ENCODE measurements at regions not wholly inside any gene's neighbourhood (a gene's known extent, or its start where the extent isn't known, plus 50 kb on each side); places are given as distances from the start of the nearest gene placed in this dataset.

GRCh38 chr2:120885749-120886148 is 150.1 kb downstream of the GLI2 start:
- no peak overlapping the region for H3K4me3 Mint-ChIP-seq
- H3K36me3 Mint-ChIP-seq: no peaks in the 10 kb centered on the region
- peaks cover 2% of the 10 kb centered on the region for H3K27me3 Mint-ChIP-seq
- H3K27ac Mint-ChIP-seq: no peak overlapping the region
- H3K4me1 Mint-ChIP-seq: no peaks in the 10 kb centered on the region
- H3K9me3 Mint-ChIP-seq: no peaks in the 10 kb centered on the region

- no peak overlapping the region for H3K4me3 Mint-ChIP-seq
- no peaks in the 10 kb centered on the region for H3K9me3 Mint-ChIP-seq
- peaks cover 2% of the 10 kb centered on the region for H3K27me3 Mint-ChIP-seq
- H3K4me1 Mint-ChIP-seq: no peaks in the 10 kb centered on the region
- H3K36me3 Mint-ChIP-seq: no peaks in the 10 kb centered on the region
- no peak overlapping the region for H3K27ac Mint-ChIP-seq
Observed at GRCh38 chr2:120886534-120887319, 151.1 kb downstream of the GLI2 start.

- Mint-ChIP-seq H3K4me1 (no peaks in the 10 kb centered on the region), H3K4me3 (no peak overlapping the region), H3K27me3 (peaks cover 2% of the 10 kb centered on the region), H3K9me3 (no peaks in the 10 kb centered on the region), H3K36me3 (no peaks in the 10 kb centered on the region), H3K27ac (no peak overlapping the region)
Observed at GRCh38 chr2:120887320-120887697, 151.6 kb downstream of the GLI2 start.

GRCh38 chr2:120887741-120888231 is 152.1 kb downstream of the GLI2 start:
- peaks cover 2% of the 10 kb centered on the region for H3K27me3 Mint-ChIP-seq
- H3K27ac Mint-ChIP-seq: no peak overlapping the region
- no peak overlapping the region for H3K4me3 Mint-ChIP-seq
- no peaks in the 10 kb centered on the region for H3K9me3 Mint-ChIP-seq
- H3K4me1 Mint-ChIP-seq: no peaks in the 10 kb centered on the region
- no peaks in the 10 kb centered on the region for H3K36me3 Mint-ChIP-seq

GRCh38 chr2:120888851-120889250 is 153.2 kb downstream of the GLI2 start:
- no peaks in the 10 kb centered on the region for H3K4me1 Mint-ChIP-seq
- H3K27me3 Mint-ChIP-seq: peaks cover 2% of the 10 kb centered on the region
- H3K4me3 Mint-ChIP-seq: no peak overlapping the region
- no peaks in the 10 kb centered on the region for H3K9me3 Mint-ChIP-seq
- H3K27ac Mint-ChIP-seq: no peak overlapping the region
- no peaks in the 10 kb centered on the region for H3K36me3 Mint-ChIP-seq

- no peak overlapping the region for H3K4me3 Mint-ChIP-seq
- H3K36me3 Mint-ChIP-seq: no peaks in the 10 kb centered on the region
- H3K27me3 Mint-ChIP-seq: peaks cover under 1% of the 10 kb centered on the region
- no peaks in the 10 kb centered on the region for H3K9me3 Mint-ChIP-seq
- no peak overlapping the region for H3K27ac Mint-ChIP-seq
- H3K4me1 Mint-ChIP-seq: no peaks in the 10 kb centered on the region
Observed at GRCh38 chr2:120889936-120890335, 154.3 kb downstream of the GLI2 start.

GRCh38 chr2:120890566-120891360 is 155.1 kb downstream of the GLI2 start:
- H3K36me3 Mint-ChIP-seq: no peaks in the 10 kb centered on the region
- H3K27ac Mint-ChIP-seq: no peak overlapping the region

GRCh38 chr2:120892271-120892966 is 156.8 kb downstream of the GLI2 start:
- Mint-ChIP-seq H3K27ac (no peak overlapping the region), H3K4me3 (no peak overlapping the region), H3K9me3 (no peaks in the 10 kb centered on the region), H3K4me1 (no peaks in the 10 kb centered on the region), H3K36me3 (no peaks in the 10 kb centered on the region), H3K27me3 (no peaks in the 10 kb centered on the region)

More at GRCh38 chr2:120890566-120891360, 155.1 kb downstream of the GLI2 start:
- H3K27me3 Mint-ChIP-seq: no peaks in the 10 kb centered on the region
- no peaks in the 10 kb centered on the region for H3K9me3 Mint-ChIP-seq
- no peaks in the 10 kb centered on the region for H3K4me1 Mint-ChIP-seq
- H3K4me3 Mint-ChIP-seq: no peak overlapping the region

GRCh38 chr2:120892967-120893667 is 157.4 kb downstream of the GLI2 start:
- H3K4me1 Mint-ChIP-seq: no peaks in the 10 kb centered on the region
- H3K4me3 Mint-ChIP-seq: no peak overlapping the region
- H3K27me3 Mint-ChIP-seq: no peaks in the 10 kb centered on the region
- H3K9me3 Mint-ChIP-seq: no peaks in the 10 kb centered on the region
- H3K36me3 Mint-ChIP-seq: no peaks in the 10 kb centered on the region
- H3K27ac Mint-ChIP-seq: no peak overlapping the region

GRCh38 chr2:120893811-120894584 is 158.3 kb downstream of the GLI2 start:
- Mint-ChIP-seq H3K9me3 (no peaks in the 10 kb centered on the region), H3K27ac (no peak overlapping the region), H3K4me3 (no peak overlapping the region), H3K27me3 (no peaks in the 10 kb centered on the region), H3K4me1 (no peaks in the 10 kb centered on the region), H3K36me3 (no peaks in the 10 kb centered on the region)

- H3K36me3 Mint-ChIP-seq: no peaks in the 10 kb centered on the region
- H3K27me3 Mint-ChIP-seq: no peaks in the 10 kb centered on the region
- no peak overlapping the region for H3K27ac Mint-ChIP-seq
- no peaks in the 10 kb centered on the region for H3K9me3 Mint-ChIP-seq
- no peaks in the 10 kb centered on the region for H3K4me1 Mint-ChIP-seq
- H3K4me3 Mint-ChIP-seq: no peak overlapping the region
Observed at GRCh38 chr2:120894966-120895365, 159.3 kb downstream of the GLI2 start.

GRCh38 chr2:120896126-120896525 is 160.5 kb downstream of the GLI2 start:
- Mint-ChIP-seq H3K4me1 (no peaks in the 10 kb centered on the region), H3K36me3 (no peaks in the 10 kb centered on the region), H3K4me3 (no peak overlapping the region), H3K27ac (no peak overlapping the region), H3K9me3 (no peaks in the 10 kb centered on the region), H3K27me3 (no peaks in the 10 kb centered on the region)

GRCh38 chr2:120896901-120897300 is 161.2 kb downstream of the GLI2 start:
- Mint-ChIP-seq H3K36me3 (no peaks in the 10 kb centered on the region), H3K9me3 (no peaks in the 10 kb centered on the region), H3K4me3 (no peak overlapping the region), H3K4me1 (no peaks in the 10 kb centered on the region), H3K27me3 (no peaks in the 10 kb centered on the region), H3K27ac (no peak overlapping the region)

GRCh38 chr2:120897399-120897798 is 161.7 kb downstream of the GLI2 start:
- Mint-ChIP-seq H3K9me3 (no peaks in the 10 kb centered on the region), H3K36me3 (no peaks in the 10 kb centered on the region), H3K27ac (no peak overlapping the region), H3K4me3 (no peak overlapping the region), H3K27me3 (no peaks in the 10 kb centered on the region), H3K4me1 (no peaks in the 10 kb centered on the region)

GRCh38 chr2:120898496-120898895 is 162.8 kb downstream of the GLI2 start:
- H3K36me3 Mint-ChIP-seq: no peaks in the 10 kb centered on the region
- H3K27ac Mint-ChIP-seq: no peak overlapping the region
- H3K4me3 Mint-ChIP-seq: no peak overlapping the region
- no peaks in the 10 kb centered on the region for H3K27me3 Mint-ChIP-seq
- H3K4me1 Mint-ChIP-seq: no peaks in the 10 kb centered on the region
- no peaks in the 10 kb centered on the region for H3K9me3 Mint-ChIP-seq
